GM15510 (cell line): ENCODE measurements at regions not wholly inside any gene's neighbourhood (a gene's known extent, or its start where the extent isn't known, plus 50 kb on each side); places are given as distances from the start of the nearest gene placed in this dataset.

ENCODE experiments used
- POLR2A ChIP-seq: IDR thresholded peaks from 3 replicates; pipeline ENCODE4 v1.6.1; 2011; ENCODE audit warnings: borderline replicate concordance; ENCODE audit not compliant: insufficient read length; ENCODE audit errors: extremely low read depth

GRCh38 chr14:49946320-49947141, 53.6 kb downstream of the ARF6 start:
- no peak for TF ChIP-seq POLR2A

- no peak for TF ChIP-seq POLR2A
Observed at GRCh38 chr14:49947506-49947905, 54.6 kb downstream of the ARF6 start.

DNA sequence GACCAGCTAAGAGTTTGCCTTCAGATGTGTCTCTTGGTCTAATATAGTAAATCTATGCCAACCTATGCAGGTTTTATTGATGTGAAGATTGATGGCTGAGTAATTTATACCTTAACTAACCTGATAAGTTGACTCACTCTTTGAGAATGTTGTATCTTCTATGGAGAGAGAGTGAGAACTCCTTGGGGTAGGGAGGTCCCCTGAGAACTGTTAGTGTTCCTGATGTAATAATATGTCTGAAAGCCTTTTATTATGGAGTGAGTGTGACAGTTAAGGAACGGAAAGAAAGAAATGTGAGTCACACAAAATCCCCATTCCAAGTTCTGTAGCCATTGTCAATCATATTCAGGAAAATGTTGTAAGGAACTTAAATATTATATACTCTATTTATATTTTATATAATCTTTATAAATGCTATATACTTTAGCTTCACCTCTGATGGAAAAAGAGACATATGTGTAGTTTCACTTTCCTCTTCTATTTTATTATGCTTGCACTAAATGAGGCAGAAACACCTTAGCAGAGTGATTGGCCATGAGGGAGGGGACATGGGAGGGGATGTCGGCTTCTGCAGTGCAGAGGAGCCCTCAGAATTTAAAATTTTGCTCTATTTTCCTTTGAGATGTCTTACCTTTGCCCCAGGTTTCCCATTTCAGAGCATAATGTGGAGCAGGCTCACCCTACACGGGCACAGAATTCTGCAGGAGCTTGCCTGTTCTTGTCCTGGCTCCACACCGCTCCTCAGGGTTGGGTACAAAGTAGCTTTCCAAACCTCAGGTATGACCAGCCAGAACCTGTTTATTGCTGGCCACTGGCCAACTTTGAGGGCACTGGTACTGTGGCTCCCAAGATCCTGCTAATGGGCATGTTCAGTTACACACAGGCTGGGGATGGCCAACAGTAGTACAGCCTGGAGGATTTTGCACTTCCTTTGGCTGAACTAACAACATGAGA, 57.7 kb downstream of the ARF6 start:
- TF ChIP-seq POLR2A, result no peak

- no peak for TF ChIP-seq POLR2A
Observed at GRCh38 chr14:49951229-49951607, 58.3 kb downstream of the ARF6 start.

DNA sequence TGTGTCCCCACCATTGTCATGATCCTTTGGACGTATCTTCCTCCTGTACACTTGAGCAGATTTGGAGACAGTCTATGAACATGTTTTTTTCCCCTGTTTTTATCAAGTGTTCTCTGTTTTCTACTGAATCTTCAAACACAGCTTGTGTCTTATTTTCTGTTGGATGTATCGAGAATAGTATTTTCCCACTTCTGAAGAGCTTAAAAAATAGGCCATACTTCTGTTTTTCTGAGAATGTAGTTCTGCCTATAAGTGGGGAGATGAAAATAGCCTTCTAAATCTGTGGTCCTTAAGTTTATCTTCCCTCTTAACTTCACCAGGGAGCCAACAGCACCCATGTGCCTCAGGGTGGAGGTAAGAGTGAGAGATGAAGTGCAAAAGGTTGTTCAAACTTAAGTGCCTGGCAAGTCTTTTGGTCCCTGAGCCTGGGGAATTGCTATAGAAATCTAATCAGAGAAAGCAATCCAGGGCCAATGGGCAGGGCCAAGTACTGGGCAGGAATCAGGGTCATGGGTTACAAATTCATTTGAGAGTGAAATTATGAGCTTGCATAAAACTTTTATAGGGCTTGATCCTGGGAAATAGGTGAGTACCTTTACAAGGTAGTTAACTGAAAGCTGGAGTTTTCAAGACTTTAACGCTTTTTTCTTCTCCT, 58.9 kb downstream of the ARF6 start:
- TF ChIP-seq POLR2A, result no peak

DNA sequence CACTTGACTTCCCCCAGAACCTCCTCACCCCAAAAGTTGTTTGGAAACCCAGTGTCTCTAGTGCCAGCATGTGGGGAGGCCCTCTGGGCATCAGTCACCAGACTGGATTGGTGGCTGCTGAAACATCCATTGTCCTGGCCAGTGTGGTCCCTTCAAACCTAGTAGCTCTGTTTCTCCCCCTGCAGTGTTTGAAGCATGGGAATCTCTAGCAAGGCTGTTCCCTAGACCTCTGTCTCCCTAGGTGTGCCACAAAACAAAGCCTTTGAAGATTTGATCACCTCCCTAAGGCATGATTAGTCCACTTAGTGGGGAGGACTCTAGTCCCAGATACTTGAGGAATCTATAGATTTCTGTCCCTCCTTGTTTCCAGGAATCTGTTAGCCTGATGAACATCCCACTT, 60.3 kb downstream of the ARF6 start:
- TF ChIP-seq POLR2A, result no peak

- no peak for TF ChIP-seq POLR2A
Observed at GRCh38 chr14:49954171-49954631, 61.3 kb downstream of the ARF6 start.

DNA sequence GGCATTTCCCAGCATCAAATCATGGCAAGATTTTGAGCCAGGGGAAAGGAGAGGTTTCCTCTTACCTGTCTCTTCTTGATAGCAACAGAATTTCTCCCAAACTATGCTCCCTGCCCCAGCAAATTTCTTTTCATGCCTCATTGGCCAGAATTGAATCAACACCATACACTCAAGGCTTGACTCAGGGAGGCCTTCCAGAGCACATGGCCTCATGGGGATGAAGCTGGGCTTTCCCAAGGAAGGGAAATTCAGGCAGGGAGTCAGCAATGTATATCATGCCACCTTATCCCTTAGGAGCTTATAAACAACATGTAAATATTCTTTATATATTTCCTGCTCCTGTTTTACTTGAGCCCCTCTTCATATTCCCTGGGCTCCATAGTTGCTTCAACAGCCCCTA, 62.1 kb downstream of the ARF6 start:
- TF ChIP-seq POLR2A, result no peak

DNA sequence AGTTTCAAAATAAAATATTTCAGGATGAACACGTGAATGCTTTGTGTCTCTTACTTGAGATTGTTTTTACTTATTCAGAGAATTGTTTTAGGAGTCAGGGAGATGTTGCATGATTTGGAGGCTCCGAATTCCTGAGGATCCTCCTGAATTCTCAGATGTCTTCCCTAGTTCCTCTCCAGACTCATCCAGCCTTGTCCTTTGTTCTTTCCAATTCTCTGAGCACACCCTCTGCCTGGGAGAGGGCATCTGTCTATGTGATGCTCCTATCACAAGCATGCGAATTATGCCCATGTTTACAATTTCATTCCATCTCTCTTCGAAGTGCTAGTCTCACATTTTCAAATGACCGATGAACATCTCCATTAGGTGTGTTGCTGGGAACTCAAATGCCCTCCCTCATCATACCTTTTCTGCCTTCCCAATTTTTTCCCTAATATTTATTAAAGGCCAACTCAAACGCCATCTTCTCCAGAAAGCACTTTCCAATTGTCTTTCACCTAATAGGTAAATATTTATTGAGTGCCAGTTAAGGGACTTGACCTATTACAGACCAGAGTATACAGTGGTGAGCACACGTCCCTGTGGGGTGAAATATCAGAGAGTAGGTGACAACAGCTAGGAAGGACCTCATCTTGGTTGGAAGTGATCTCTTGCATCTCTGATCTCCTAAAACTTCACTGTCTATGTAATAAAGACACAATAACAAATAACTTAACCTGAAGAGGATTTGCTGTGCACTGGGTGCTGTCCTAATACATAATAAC, 64.4 kb downstream of the ARF6 start:
- no peak for TF ChIP-seq POLR2A

DNA sequence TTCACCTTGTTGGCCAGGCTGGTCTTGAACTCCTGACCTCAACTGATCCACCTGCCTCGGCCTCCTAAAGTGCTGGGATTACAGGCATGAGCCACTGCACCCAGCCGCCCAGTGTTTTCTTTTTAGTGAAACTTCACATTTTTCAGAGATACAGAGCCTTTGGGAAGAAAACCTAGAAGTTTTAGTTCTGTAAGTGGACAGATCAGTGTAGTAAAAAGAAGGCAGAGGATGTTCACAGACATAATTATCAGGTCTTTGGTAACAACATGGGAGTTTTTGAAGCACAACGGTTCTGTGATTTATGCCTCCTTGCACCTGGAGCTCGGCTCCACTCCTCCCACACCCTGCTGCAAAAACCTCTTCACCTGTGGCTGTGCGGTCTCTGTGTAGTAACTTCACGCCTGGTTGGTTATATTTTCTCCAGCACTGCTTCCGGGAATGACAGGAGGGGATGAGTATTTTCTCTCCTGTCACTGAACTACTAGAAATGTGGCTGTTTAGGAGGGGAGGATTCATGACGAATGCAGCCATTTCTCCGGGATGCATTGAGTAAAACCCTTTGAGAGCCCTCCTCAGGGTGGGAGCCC, 67.0 kb downstream of the ARF6 start:
- no peak for TF ChIP-seq POLR2A

GRCh38 chr14:49960453-49960852, 67.6 kb downstream of the ARF6 start:
- no peak for TF ChIP-seq POLR2A

GRCh38 chr14:49961270-49962222, 68.7 kb downstream of the ARF6 start:
- TF ChIP-seq POLR2A, result no peak

DNA sequence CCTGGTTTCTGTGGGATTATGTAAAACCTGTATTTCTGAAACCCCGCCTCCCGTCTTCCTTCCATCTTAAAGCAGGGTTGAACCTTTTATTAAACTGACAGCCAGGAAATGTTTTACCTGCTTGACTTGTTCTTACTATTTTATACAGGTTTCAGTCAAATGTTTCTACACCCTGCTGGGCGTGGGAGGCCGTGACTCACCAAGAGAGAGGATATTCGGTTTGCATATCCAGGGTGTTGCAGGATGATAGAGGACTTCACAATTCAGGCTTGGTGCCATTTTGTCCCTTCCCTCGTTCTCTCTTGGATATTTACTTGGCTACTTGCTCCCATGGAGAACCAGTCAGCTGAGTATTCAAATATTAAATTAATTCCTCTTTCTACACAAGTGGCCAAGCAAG, 69.7 kb downstream of the ARF6 start:
- TF ChIP-seq POLR2A, result no peak
